HFF-Myc (cell line): ENCODE measurements at regions not wholly inside any gene's neighbourhood (a gene's known extent, or its start where the extent isn't known, plus 50 kb on each side); places are given as distances from the start of the nearest gene placed in this dataset.

Experiments
- DNase-seq: peaks from one replicate; pipeline ENCODE4 v3.0.0-alpha.2; 2011; ENCODE audit warnings: low read depth; ENCODE audit errors: extremely low read depth
- H3K4me3 ChIP-seq: replicated peaks from 2 replicates; pipeline ENCODE4 v1.5.1; 2011; ENCODE audit warnings: low read depth, mild to moderate bottlenecking, control low read depth, low read length
- CTCF ChIP-seq: IDR thresholded peaks from 2 replicates; pipeline ENCODE4 v1.5.1; 2012; ENCODE audit warnings: mild to moderate bottlenecking, low read depth, low read length, control low read depth; ENCODE audit errors: missing control alignments

GRCh38 chr1:185377831-185378230 lies 60.8 kb upstream of the IVNS1ABP start:
- no peak for DNase-seq
- H3K4me3 ChIP-seq = no peak overlapping the region
- no peak for TF ChIP-seq CTCF

- DNase-seq = no peak
- no peak for TF ChIP-seq CTCF
- H3K4me3 ChIP-seq = no peak overlapping the region
Observed at GRCh38 chr1:185376840-185377635, 60.0 kb upstream of the IVNS1ABP start.

GRCh38 chr1:185376288-185376687 lies 59.2 kb upstream of the IVNS1ABP start:
- TF ChIP-seq CTCF = no peak
- DNase-seq = no peak
- no peak overlapping the region for H3K4me3 ChIP-seq

- no peak for DNase-seq
- H3K4me3 ChIP-seq = no peak overlapping the region
- TF ChIP-seq CTCF = no peak
Observed at GRCh38 chr1:185375583-185375982, 58.5 kb upstream of the IVNS1ABP start.

GRCh38 chr1:185373813-185374529 lies 56.9 kb upstream of the IVNS1ABP start:
- no peak for DNase-seq
- TF ChIP-seq CTCF = no peak
- H3K4me3 ChIP-seq = no peak overlapping the region

GRCh38 chr1:185369786-185370185 lies 52.7 kb upstream of the IVNS1ABP start:
- no peak for DNase-seq
- H3K4me3 ChIP-seq = no peak overlapping the region
- TF ChIP-seq CTCF = no peak
